ENCODE measurements at regions not wholly inside any gene's neighbourhood (a gene's known extent, or its start where the extent isn't known, plus 50 kb on each side); places are given as distances from the start of the nearest gene placed in this dataset.

GRCh38 chr9:2343756-2344155 is 277.8 kb upstream of the VLDLR start:
- TF ChIP-seq CTCF (conservative IDR thresholded peaks at IDR 0.05 in 1 of 2, IDR thresholded peaks at IDR 0.05 in 1 of 2; ENCODE audit: low read depth in 1 of 2, low read length in 2 of 2) (no peak), EZH2 (IDR thresholded peaks at IDR 0.05; ENCODE audit: low read length, missing control alignments) (no peak)

Measured in fibroblast of lung (primary cell).